ENCODE measurements at regions not wholly inside any gene's neighbourhood (a gene's known extent, or its start where the extent isn't known, plus 50 kb on each side); places are given as distances from the start of the nearest gene placed in this dataset.

DNA sequence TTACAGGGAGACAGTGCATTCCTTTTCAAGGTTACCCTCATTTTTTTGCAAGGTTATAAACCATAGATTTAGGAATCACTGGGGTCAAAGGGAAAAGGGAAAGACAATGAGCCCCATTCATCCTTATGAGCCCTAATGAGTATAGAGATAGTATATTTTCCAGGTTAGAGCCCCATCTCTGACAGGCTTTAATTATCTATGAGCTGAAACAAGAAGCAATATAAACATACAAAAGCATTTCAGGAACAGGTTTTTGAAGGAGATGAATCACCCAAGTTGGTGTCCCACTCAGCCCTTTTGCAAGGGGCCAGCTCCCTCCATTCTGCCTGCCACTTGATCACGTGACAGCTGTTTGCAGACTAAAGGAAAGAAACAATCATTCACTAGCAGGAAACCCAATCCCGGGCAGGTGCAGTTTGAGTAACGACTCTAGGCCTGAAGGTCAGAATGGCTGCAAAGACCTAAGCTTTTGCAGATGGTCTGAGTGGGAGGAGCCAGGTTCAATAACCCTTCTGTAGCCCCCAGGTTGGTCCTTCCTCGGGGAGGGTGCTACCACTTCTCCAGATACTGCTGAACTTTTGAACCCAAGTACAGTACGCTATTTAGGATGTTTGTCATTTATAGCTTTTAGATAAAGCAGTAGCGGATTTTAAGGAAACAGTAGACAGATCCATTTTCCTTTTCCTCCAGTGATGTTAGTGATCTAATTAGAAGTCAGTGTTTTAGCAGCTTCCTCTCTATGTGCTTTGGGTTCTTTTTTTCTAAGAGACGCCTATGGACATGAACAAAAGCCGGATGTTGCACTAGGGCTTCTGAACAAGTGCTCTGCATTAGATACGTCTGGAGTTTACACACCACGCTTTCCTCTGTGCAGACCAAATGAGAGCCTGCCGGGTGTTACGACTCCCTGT lies 253.2 kb downstream of the SOX4 start:
- POLR2A ChIA-PET = interaction anchor here (1.4 kb wide), 1 partner anchor 152 kb away, joined by 5 read pairs; no protein-coding TSS in a partner anchor
- CTCF ChIA-PET = interaction anchor here (2.5 kb wide), 1 partner anchor 11 kb away, joined by 17 read pairs; no protein-coding TSS in a partner anchor
- Histone ChIP-seq H3K9ac (no peak overlapping the region), H3K27me3 (ENCODE audit: insufficient read depth) (no peaks in the 10 kb centered on the region), H3K4me1 (ENCODE audit: control insufficient read depth in 1 of 2, insufficient read depth in 2 of 2, low read depth in 1 of 2, low read length in 1 of 2) (peaks cover 0 to 24% of the 10 kb centered on the region in 2 experiments; a peak in 1 of 4 replicates), H3K36me3 (replicated peaks in 1 of 2; ENCODE audit: control insufficient read depth in 1 of 2, insufficient read depth in 2 of 2, low read length in 1 of 2) (no peaks in the 10 kb centered on the region), H3K27ac (ENCODE audit: low read depth in 2 of 2, low read length in 1 of 2) (peak overlapping the region in 1 of 2 experiments; percentile 79; a peak in 2 of 4 replicates), H3K9me2 (no peaks in the 10 kb centered on the region), H3K9me3 (no peaks in the 10 kb centered on the region), H2AFZ (ENCODE audit: low read depth) (no peak overlapping the region), H3F3A (replicated peaks; ENCODE audit: insufficient read depth) (peaks cover 3% of the 10 kb centered on the region), H3K4me2 (no peak overlapping the region), H3K79me2 (ENCODE audit: insufficient read depth) (no peaks in the 10 kb centered on the region; the same call in 1 of the 2 replicates), H3K4me3 (ENCODE audit: low read depth in 2 of 2, low read length in 1 of 2) (no peak overlapping the region), H4K20me1 (ENCODE audit: insufficient read depth) (no peaks in the 10 kb centered on the region)
- TF ChIP-seq TEAD4 (IDR thresholded peaks at IDR 0.05; ENCODE audit: borderline replicate concordance, insufficient read depth) (no peak), GABPA (IDR thresholded peaks at IDR 0.05; ENCODE audit: low read depth) (no peak), TAF1 (IDR thresholded peaks at IDR 0.05; ENCODE audit: borderline replicate concordance, low read depth, low read length) (no peak), USF1 (IDR thresholded peaks at IDR 0.05; ENCODE audit: borderline replicate concordance, low read depth) (no peak; the same call in 1 of the 2 replicates), MXI1 (IDR thresholded peaks at IDR 0.05; ENCODE audit: low read depth, low read length) (no peak), EP300 (IDR thresholded peaks at IDR 0.05; ENCODE audit: borderline replicate concordance in 1 of 2, low read depth in 1 of 2, low read length in 1 of 2) (no peak)
- TF ChIP-seq, protein P1, sequence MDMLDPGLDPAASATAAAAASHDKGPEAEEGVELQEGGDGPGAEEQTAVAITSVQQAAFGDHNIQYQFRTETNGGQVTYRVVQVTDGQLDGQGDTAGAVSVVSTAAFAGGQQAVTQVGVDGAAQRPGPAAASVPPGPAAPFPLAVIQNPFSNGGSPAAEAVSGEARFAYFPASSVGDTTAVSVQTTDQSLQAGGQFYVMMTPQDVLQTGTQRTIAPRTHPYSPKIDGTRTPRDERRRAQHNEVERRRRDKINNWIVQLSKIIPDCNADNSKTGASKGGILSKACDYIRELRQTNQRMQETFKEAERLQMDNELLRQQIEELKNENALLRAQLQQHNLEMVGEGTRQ (IDR thresholded peaks at IDR 0.05; ENCODE audit: borderline replicate concordance, low read depth, low read length) = no peak
- TF ChIP-seq, protein P2, sequence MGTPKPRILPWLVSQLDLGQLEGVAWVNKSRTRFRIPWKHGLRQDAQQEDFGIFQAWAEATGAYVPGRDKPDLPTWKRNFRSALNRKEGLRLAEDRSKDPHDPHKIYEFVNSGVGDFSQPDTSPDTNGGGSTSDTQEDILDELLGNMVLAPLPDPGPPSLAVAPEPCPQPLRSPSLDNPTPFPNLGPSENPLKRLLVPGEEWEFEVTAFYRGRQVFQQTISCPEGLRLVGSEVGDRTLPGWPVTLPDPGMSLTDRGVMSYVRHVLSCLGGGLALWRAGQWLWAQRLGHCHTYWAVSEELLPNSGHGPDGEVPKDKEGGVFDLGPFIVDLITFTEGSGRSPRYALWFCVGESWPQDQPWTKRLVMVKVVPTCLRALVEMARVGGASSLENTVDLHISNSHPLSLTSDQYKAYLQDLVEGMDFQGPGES (IDR thresholded peaks at IDR 0.05; ENCODE audit: low read depth, low read length) = no peak
- TF ChIP-seq, protein P3, sequence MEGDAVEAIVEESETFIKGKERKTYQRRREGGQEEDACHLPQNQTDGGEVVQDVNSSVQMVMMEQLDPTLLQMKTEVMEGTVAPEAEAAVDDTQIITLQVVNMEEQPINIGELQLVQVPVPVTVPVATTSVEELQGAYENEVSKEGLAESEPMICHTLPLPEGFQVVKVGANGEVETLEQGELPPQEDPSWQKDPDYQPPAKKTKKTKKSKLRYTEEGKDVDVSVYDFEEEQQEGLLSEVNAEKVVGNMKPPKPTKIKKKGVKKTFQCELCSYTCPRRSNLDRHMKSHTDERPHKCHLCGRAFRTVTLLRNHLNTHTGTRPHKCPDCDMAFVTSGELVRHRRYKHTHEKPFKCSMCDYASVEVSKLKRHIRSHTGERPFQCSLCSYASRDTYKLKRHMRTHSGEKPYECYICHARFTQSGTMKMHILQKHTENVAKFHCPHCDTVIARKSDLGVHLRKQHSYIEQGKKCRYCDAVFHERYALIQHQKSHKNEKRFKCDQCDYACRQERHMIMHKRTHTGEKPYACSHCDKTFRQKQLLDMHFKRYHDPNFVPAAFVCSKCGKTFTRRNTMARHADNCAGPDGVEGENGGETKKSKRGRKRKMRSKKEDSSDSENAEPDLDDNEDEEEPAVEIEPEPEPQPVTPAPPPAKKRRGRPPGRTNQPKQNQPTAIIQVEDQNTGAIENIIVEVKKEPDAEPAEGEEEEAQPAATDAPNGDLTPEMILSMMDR (IDR thresholded peaks at IDR 0.05) = no peak
- WGBS (ENCODE audit: low lambda C conversion rate) = 80% methylated on average over 10 of the region's 12 CpGs
- DNase-seq = peak; percentile 35
